ENCODE measurements at regions not wholly inside any gene's neighbourhood (a gene's known extent, or its start where the extent isn't known, plus 50 kb on each side); places are given as distances from the start of the nearest gene placed in this dataset.

DNA sequence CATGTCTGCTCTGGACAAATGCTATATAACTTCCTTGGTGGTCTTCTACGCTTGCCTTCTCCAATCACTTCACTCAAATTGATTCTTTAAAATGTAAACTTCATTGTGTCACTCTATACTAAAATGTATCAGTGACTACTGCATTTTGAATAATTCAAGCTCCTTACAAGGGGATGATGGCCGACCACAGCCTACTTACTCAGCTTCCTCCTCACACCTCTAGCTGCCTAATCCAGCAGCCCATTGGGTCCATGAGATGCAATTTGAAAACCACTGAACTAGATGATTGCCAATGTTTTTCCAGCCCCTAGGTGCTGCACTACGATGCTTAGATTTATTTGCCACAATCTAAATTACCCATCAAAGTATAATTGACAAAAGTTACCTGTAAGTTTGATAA, 120.7 kb downstream of the CTAGE1 start:
- TF ChIP-seq, protein P1, sequence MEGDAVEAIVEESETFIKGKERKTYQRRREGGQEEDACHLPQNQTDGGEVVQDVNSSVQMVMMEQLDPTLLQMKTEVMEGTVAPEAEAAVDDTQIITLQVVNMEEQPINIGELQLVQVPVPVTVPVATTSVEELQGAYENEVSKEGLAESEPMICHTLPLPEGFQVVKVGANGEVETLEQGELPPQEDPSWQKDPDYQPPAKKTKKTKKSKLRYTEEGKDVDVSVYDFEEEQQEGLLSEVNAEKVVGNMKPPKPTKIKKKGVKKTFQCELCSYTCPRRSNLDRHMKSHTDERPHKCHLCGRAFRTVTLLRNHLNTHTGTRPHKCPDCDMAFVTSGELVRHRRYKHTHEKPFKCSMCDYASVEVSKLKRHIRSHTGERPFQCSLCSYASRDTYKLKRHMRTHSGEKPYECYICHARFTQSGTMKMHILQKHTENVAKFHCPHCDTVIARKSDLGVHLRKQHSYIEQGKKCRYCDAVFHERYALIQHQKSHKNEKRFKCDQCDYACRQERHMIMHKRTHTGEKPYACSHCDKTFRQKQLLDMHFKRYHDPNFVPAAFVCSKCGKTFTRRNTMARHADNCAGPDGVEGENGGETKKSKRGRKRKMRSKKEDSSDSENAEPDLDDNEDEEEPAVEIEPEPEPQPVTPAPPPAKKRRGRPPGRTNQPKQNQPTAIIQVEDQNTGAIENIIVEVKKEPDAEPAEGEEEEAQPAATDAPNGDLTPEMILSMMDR (IDR thresholded peaks at IDR 0.05; ENCODE audit: poor library complexity): no peak
- no peak for TF ChIP-seq EZH2phosphoT487 (IDR thresholded peaks at IDR 0.05; ENCODE audit: low read depth, severe bottlenecking, unreplicated experiment)

All from hepatocyte (in vitro differentiated cells).